HepG2 (cell line): ENCODE measurements at regions not wholly inside any gene's neighbourhood (a gene's known extent, or its start where the extent isn't known, plus 50 kb on each side); places are given as distances from the start of the nearest gene placed in this dataset.

Experiments
- ATAC-seq: fragments of 200-7000 bp; cut with Tn5 transposase; 3 replicates; pipeline ENCODE4 v1.9.1; 2020; ENCODE audit warnings: mild to moderate bottlenecking, moderate library complexity
- BruUV-seq: library from RNA; stranded (reverse); fragments of 400-500 nt; replicated peaks from 2 replicates; lab custom pipeline; 2021; lab: Mats Ljungman, UMichigan
- CTCF ChIA-PET: fragments of 300-600 bp; formaldehyde crosslinking; extraction: SDS; loops from one replicate; lab custom pipeline; 2021; ENCODE audit warnings: low total read pairs, inconsistent platforms, low intra/inter-chr PET ratio; lab: Yijun Ruan, JAX
- POLR2A ChIA-PET: fragments of 350-600 bp; sonication (Branson Sonifier 250); formaldehyde crosslinking; loops from one replicate; lab custom pipeline; 2020; ENCODE audit warnings: antibody characterized with exemption, inconsistent platforms; lab: Yijun Ruan, JAX
- DNase-seq: peaks from one replicate; pipeline ENCODE4 v3.0.0-alpha.2; 2015; ENCODE audit warnings: low spot score
- FAIRE-seq: peaks from 3 replicates; lab custom pipeline; 2011; peaks lifted over from hg19 to GRCh38; lab: Jason Lieb, UNC
- H2AFZ ChIP-seq: one replicate; pipeline ENCODE4 v1.6.1; 2011; ENCODE audit warnings: low read length, inconsistent platforms
- H3K27ac ChIP-seq: fragments of 300-600 bp; 3 replicates; pipeline ENCODE4 v1.8.0; 2011; ENCODE audit warnings: mixed run types, mild to moderate bottlenecking, mixed read lengths, low read length, inconsistent platforms; ENCODE audit not compliant: insufficient read depth; ENCODE audit errors: extremely low read length
- H3K27me3 ChIP-seq, 2 experiments: fragments of 200-600 bp in 1 of 2; 2 replicates in 1 of 2; 3 replicates in 1 of 2; pipeline versions ENCODE4 v1.6.0 to v1.8.0; 2011; ENCODE audit warnings: low read length in 2 of 2, mild to moderate bottlenecking in 2 of 2, moderate library complexity in 2 of 2, inconsistent platforms in 1 of 2; ENCODE audit not compliant: insufficient read depth in 2 of 2, control insufficient read depth in 1 of 2
- H3K36me3 ChIP-seq, 2 experiments: fragments of 200-600 bp in 1 of 2; replicated peaks in 1 of 2; 2 replicates in 1 of 2; 3 replicates in 1 of 2; pipeline versions ENCODE4 v1.5.1 to v1.8.0; 2011; ENCODE audit warnings: low read length in 2 of 2, inconsistent platforms in 1 of 2; ENCODE audit not compliant: insufficient read depth in 2 of 2, control insufficient read depth in 1 of 2
- H3K4me1 ChIP-seq: 2 replicates; pipeline ENCODE4 v1.5.1; 2012; ENCODE audit warnings: low read length, inconsistent platforms; ENCODE audit not compliant: insufficient read depth
- H3K4me2 ChIP-seq: 2 replicates; pipeline ENCODE4 v1.6.0; 2011; ENCODE audit warnings: low read depth, low read length, inconsistent platforms
- H3K4me3 ChIP-seq, 3 experiments: fragments of 200-600 bp in 1 of 3; sonication (generic), shearing (Covaris generic) in 1 of 3; replicated peaks in 1 of 3; 2 replicates each; pipeline ENCODE4 v1.5.1; 2011 to 2016; ENCODE audit warnings: low read length in 3 of 3, inconsistent platforms in 2 of 3, low read depth in 2 of 3, mild to moderate bottlenecking in 2 of 3, control low read depth in 1 of 3, mixed read lengths in 1 of 3; ENCODE audit not compliant: insufficient read depth in 1 of 3
- H3K79me2 ChIP-seq: one replicate; pipeline ENCODE4 v1.6.1; 2011; ENCODE audit warnings: low read length, inconsistent platforms; ENCODE audit not compliant: insufficient read depth
- H3K9ac ChIP-seq: 2 replicates; pipeline ENCODE4 v1.6.0; 2011; ENCODE audit warnings: mild to moderate bottlenecking, low read depth, low read length, inconsistent platforms; ENCODE audit not compliant: insufficient read depth
- H3K9me3 ChIP-seq: 2 replicates; pipeline ENCODE4 v1.5.1; 2012; ENCODE audit warnings: mild to moderate bottlenecking, low read length
- H4K20me1 ChIP-seq: 2 replicates; pipeline ENCODE4 v1.6.0; 2011; ENCODE audit warnings: inconsistent platforms, mild to moderate bottlenecking, low read length, moderate library complexity; ENCODE audit not compliant: insufficient read depth
- HNRNPL ChIP-seq: fragments of 200-400 bp; formaldehyde crosslinking; IDR thresholded peaks from 2 replicates; pipeline ENCODE4 v1.6.1; 2017; ENCODE audit warnings: mild to moderate bottlenecking, low read depth, low read length
- MAFG ChIP-seq: sonication (generic); formaldehyde crosslinking; IDR thresholded peaks from 2 replicates; pipeline ENCODE4 v1.5.1; 2020; ENCODE audit warnings: mild to moderate bottlenecking, missing genetic modification reagents
- POLR2A ChIP-seq, 2 experiments: IDR thresholded peaks; 2 replicates each; pipeline ENCODE4 v1.6.1; 2011; ENCODE audit warnings: low read depth in 2 of 2, low read length in 2 of 2, mild to moderate bottlenecking in 1 of 2, moderate library complexity in 1 of 2; ENCODE audit not compliant: insufficient read depth in 1 of 2
- THAP11 ChIP-seq: IDR thresholded peaks from 2 replicates; pipeline ENCODE4 v1.6.1; 2016; ENCODE audit warnings: missing biosample characterization, missing genetic modification reagents
- ZBTB33 ChIP-seq: sonication (generic); formaldehyde crosslinking; IDR thresholded peaks from 2 replicates; pipeline ENCODE4 v1.4.0; 2020; ENCODE audit warnings: missing genetic modification reagents
- WGBS: methylation state at CpG from one replicate; pipeline ENCODE4 v1.1.6; 2017; ENCODE audit warnings: low lambda C conversion rate; 5-methylcytosine and 5-hydroxymethylcytosine counted together
- in situ Hi-C: cut with HindIII; loops from 2 replicates; pipeline ENCODE4 v1.10.0; 2017; ENCODE audit warnings: low pct_unique_long_range_greater_than_20kb; ENCODE audit not compliant: extremely low pct_ligation_motif_present
- intact Hi-C: fragments of 100-400 bp; cut with micrococcal nuclease; formaldehyde crosslinking; loops from one replicate; pipeline ENCODE4 v1.10.0; 2022; ENCODE audit not compliant: unreplicated experiment

GRCh38 chr9:129348890-129349664 lies 171.0 kb upstream of the IER5L start:
- H3K4me1 ChIP-seq, result peaks cover 60% of the 10 kb centered on the region
- H3K9me3 ChIP-seq, result no peaks in the 10 kb centered on the region
- no TSS peak for BruUV-seq
- DNase-seq (no peak), FAIRE-seq (no peak), ATAC-seq (no peak)
- H3K4me3 ChIP-seq, result no peak overlapping the region
- H2AFZ ChIP-seq, result no peak overlapping the region
- H3K36me3 ChIP-seq, result no peaks in the 10 kb centered on the region
- intact Hi-C loops (loop anchor here (10.0 kb wide), 2 partner anchors 94 to 174 kb away; partner anchors contain the start of gene IER5L), in situ Hi-C loops (no loop called here)
- no peaks in the 10 kb centered on the region for H3K79me2 ChIP-seq
- ChIA-PET CTCF (no interaction called here), POLR2A (no interaction called here)
- H3K4me2 ChIP-seq, result peak overlapping the region; percentile 1; the same call in 1 of the 2 replicates
- no peak overlapping the region for H3K9ac ChIP-seq
- H4K20me1 ChIP-seq, result no peaks in the 10 kb centered on the region
- H3K27ac ChIP-seq, result no peak overlapping the region
- H3K27me3 ChIP-seq, result peaks cover 4 to 9% of the 10 kb centered on the region in 2 experiments; a peak in 2 of 5 replicates
- TF ChIP-seq THAP11 (CRISPR knock-in tag) (no peak), MAFG (CRISPR knock-in tag) (no peak), POLR2A (IDR thresholded peaks at IDR 0.05; ENCODE audit: insufficient read depth in 1 of 2, low read depth in 2 of 2, low read length in 2 of 2) (no peak), ZBTB33 (CRISPR knock-in tag) (0 out of 2 replicates have a peak, but pooled peaks have one; percentile 27), HNRNPL (0 out of 2 replicates have a peak, but pooled peaks have one; percentile 64)
- WGBS, result 70% methylated on average over 7 of the region's 14 CpGs
